HepG2 (cell line): ENCODE measurements at regions not wholly inside any gene's neighbourhood (a gene's known extent, or its start where the extent isn't known, plus 50 kb on each side); places are given as distances from the start of the nearest gene placed in this dataset.

Source experiments
- ATAC-seq: fragments of 200-7000 bp; cut with Tn5 transposase; 3 replicates; pipeline ENCODE4 v1.9.1; 2020; ENCODE audit warnings: mild to moderate bottlenecking, moderate library complexity
- BruUV-seq: library from RNA; stranded (reverse); fragments of 400-500 nt; replicated peaks from 2 replicates; lab custom pipeline; 2021; lab: Mats Ljungman, UMichigan
- CTCF ChIA-PET: fragments of 300-600 bp; formaldehyde crosslinking; extraction: SDS; loops from one replicate; lab custom pipeline; 2021; ENCODE audit warnings: low total read pairs, inconsistent platforms, low intra/inter-chr PET ratio; lab: Yijun Ruan, JAX
- POLR2A ChIA-PET: fragments of 350-600 bp; sonication (Branson Sonifier 250); formaldehyde crosslinking; loops from one replicate; lab custom pipeline; 2020; ENCODE audit warnings: antibody characterized with exemption, inconsistent platforms; lab: Yijun Ruan, JAX
- DNase-seq: peaks from one replicate; pipeline ENCODE4 v3.0.0-alpha.2; 2015; ENCODE audit warnings: low spot score
- FAIRE-seq: peaks from 3 replicates; lab custom pipeline; 2011; peaks lifted over from hg19 to GRCh38; lab: Jason Lieb, UNC
- H2AFZ ChIP-seq: one replicate; pipeline ENCODE4 v1.6.1; 2011; ENCODE audit warnings: low read length, inconsistent platforms
- H3K27ac ChIP-seq: fragments of 300-600 bp; 3 replicates; pipeline ENCODE4 v1.8.0; 2011; ENCODE audit warnings: mixed run types, mild to moderate bottlenecking, mixed read lengths, low read length, inconsistent platforms; ENCODE audit not compliant: insufficient read depth; ENCODE audit errors: extremely low read length
- H3K27me3 ChIP-seq, 2 experiments: fragments of 200-600 bp in 1 of 2; 2 replicates in 1 of 2; 3 replicates in 1 of 2; pipeline versions ENCODE4 v1.6.0 to v1.8.0; 2011; ENCODE audit warnings: low read length in 2 of 2, mild to moderate bottlenecking in 2 of 2, moderate library complexity in 2 of 2, inconsistent platforms in 1 of 2; ENCODE audit not compliant: insufficient read depth in 2 of 2, control insufficient read depth in 1 of 2
- H3K36me3 ChIP-seq, 2 experiments: fragments of 200-600 bp in 1 of 2; replicated peaks in 1 of 2; 2 replicates in 1 of 2; 3 replicates in 1 of 2; pipeline versions ENCODE4 v1.5.1 to v1.8.0; 2011; ENCODE audit warnings: low read length in 2 of 2, inconsistent platforms in 1 of 2; ENCODE audit not compliant: insufficient read depth in 2 of 2, control insufficient read depth in 1 of 2
- H3K4me1 ChIP-seq: 2 replicates; pipeline ENCODE4 v1.5.1; 2012; ENCODE audit warnings: low read length, inconsistent platforms; ENCODE audit not compliant: insufficient read depth
- H3K4me2 ChIP-seq: 2 replicates; pipeline ENCODE4 v1.6.0; 2011; ENCODE audit warnings: low read depth, low read length, inconsistent platforms
- H3K4me3 ChIP-seq, 3 experiments: fragments of 200-600 bp in 1 of 3; sonication (generic), shearing (Covaris generic) in 1 of 3; replicated peaks in 1 of 3; 2 replicates each; pipeline ENCODE4 v1.5.1; 2011 to 2016; ENCODE audit warnings: low read length in 3 of 3, inconsistent platforms in 2 of 3, low read depth in 2 of 3, mild to moderate bottlenecking in 2 of 3, control low read depth in 1 of 3, mixed read lengths in 1 of 3; ENCODE audit not compliant: insufficient read depth in 1 of 3
- H3K79me2 ChIP-seq: one replicate; pipeline ENCODE4 v1.6.1; 2011; ENCODE audit warnings: low read length, inconsistent platforms; ENCODE audit not compliant: insufficient read depth
- H3K9ac ChIP-seq: 2 replicates; pipeline ENCODE4 v1.6.0; 2011; ENCODE audit warnings: mild to moderate bottlenecking, low read depth, low read length, inconsistent platforms; ENCODE audit not compliant: insufficient read depth
- H3K9me3 ChIP-seq: 2 replicates; pipeline ENCODE4 v1.5.1; 2012; ENCODE audit warnings: mild to moderate bottlenecking, low read length
- H4K20me1 ChIP-seq: 2 replicates; pipeline ENCODE4 v1.6.0; 2011; ENCODE audit warnings: inconsistent platforms, mild to moderate bottlenecking, low read length, moderate library complexity; ENCODE audit not compliant: insufficient read depth
- ELF3 ChIP-seq: IDR thresholded peaks from 2 replicates; pipeline ENCODE4 v1.6.1; 2016; ENCODE audit warnings: missing genetic modification reagents, missing compliant biosample characterization
- ETS1 ChIP-seq: sonication (generic); formaldehyde crosslinking; IDR thresholded peaks from 2 replicates; pipeline ENCODE4 v1.4.0; 2020; ENCODE audit warnings: missing genetic modification reagents
- MED1 ChIP-seq: sonication (generic); formaldehyde crosslinking; IDR thresholded peaks from 2 replicates; pipeline ENCODE4 v1.4.0; 2020; ENCODE audit warnings: missing genetic modification reagents
- PHF8 ChIP-seq: sonication (generic); formaldehyde crosslinking; IDR thresholded peaks from 2 replicates; pipeline ENCODE4 v1.5.0; 2020; ENCODE audit warnings: missing genetic modification reagents
- RBFOX2 ChIP-seq: fragments of 200-400 bp; formaldehyde crosslinking; IDR thresholded peaks from 2 replicates; pipeline ENCODE4 v1.6.1; 2017; ENCODE audit warnings: low read depth, mild to moderate bottlenecking, low read length
- SNAI1 ChIP-seq: sonication (generic); formaldehyde crosslinking; IDR thresholded peaks from 2 replicates; pipeline ENCODE4 v1.5.0; 2020; ENCODE audit warnings: mild to moderate bottlenecking, missing genetic modification reagents, borderline replicate concordance
- THAP7 ChIP-seq: sonication (generic); formaldehyde crosslinking; IDR thresholded peaks from 2 replicates; pipeline ENCODE4 v1.8.1; 2023; ENCODE audit warnings: mild to moderate bottlenecking, missing genetic modification reagents
- ZBTB25 ChIP-seq: IDR thresholded peaks from 2 replicates; pipeline ENCODE4 v1.6.1; 2018; ENCODE audit warnings: missing genetic modification reagents
- ZBTB7B ChIP-seq: sonication (generic); formaldehyde crosslinking; IDR thresholded peaks from 2 replicates; pipeline ENCODE4 v1.4.0; 2020; ENCODE audit warnings: missing genetic modification reagents
- WGBS: methylation state at CpG from one replicate; pipeline ENCODE4 v1.1.6; 2017; ENCODE audit warnings: low lambda C conversion rate; 5-methylcytosine and 5-hydroxymethylcytosine counted together
- in situ Hi-C: cut with HindIII; loops from 2 replicates; pipeline ENCODE4 v1.10.0; 2017; ENCODE audit warnings: low pct_unique_long_range_greater_than_20kb; ENCODE audit not compliant: extremely low pct_ligation_motif_present
- intact Hi-C: fragments of 100-400 bp; cut with micrococcal nuclease; formaldehyde crosslinking; loops from one replicate; pipeline ENCODE4 v1.10.0; 2022; ENCODE audit not compliant: unreplicated experiment
- TF ChIP-seq, protein P1 (sequence below): sonication (generic); formaldehyde crosslinking; conservative IDR thresholded peaks from 2 replicates; pipeline ENCODE4 v1.8.0; 2022; ENCODE audit warnings: missing genetic modification reagents

DNA sequence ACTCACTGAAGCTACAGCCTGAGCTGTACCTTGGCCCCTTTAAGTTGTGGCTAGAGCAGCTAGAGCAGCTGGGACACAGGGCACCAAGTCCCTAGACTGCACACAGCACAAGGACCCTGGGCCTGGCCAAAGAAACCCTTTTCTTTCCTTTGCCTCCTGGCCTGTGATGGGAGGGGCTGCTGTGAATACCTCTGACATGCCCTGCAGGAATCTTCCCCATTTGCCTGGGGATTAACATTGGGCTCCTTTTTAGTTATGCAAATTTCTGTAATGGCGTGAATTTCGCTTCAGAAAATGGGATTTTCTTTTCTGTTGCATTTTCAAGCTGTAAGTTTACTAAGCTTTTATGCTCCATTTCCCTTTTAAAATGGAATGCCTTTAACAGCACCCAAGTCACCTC, 611.2 kb upstream of the ARPP21 start:
- ATAC-seq (no peak), DNase-seq (no peak)
- no peak overlapping the region for H3K27ac ChIP-seq
- no peaks in the 10 kb centered on the region for H3K79me2 ChIP-seq
- intact Hi-C loops, result no loop called here
- TF ChIP-seq THAP7 (CRISPR knock-in tag) (no peak), SNAI1 (no peak), ZBTB25 (CRISPR knock-in tag) (no peak), ETS1 (no peak), MED1 (no peak), PHF8 (CRISPR knock-in tag) (no peak), ZBTB7B (no peak), ELF3 (CRISPR knock-in tag) (no peak), RBFOX2 (no peak)
- TF ChIP-seq, protein P1, sequence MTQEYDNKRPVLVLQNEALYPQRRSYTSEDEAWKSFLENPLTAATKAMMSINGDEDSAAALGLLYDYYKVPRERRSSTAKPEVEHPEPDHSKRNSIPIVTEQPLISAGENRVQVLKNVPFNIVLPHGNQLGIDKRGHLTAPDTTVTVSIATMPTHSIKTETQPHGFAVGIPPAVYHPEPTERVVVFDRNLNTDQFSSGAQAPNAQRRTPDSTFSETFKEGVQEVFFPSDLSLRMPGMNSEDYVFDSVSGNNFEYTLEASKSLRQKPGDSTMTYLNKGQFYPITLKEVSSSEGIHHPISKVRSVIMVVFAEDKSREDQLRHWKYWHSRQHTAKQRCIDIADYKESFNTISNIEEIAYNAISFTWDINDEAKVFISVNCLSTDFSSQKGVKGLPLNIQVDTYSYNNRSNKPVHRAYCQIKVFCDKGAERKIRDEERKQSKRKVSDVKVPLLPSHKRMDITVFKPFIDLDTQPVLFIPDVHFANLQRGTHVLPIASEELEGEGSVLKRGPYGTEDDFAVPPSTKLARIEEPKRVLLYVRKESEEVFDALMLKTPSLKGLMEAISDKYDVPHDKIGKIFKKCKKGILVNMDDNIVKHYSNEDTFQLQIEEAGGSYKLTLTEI, result no peak
- TF ChIP-seq, all 625 proteins: peak for 0
- Histone ChIP-seq H4K20me1 (no peaks in the 10 kb centered on the region), H3K9ac (no peak overlapping the region), H3K27me3 (no peaks in the 10 kb centered on the region), H3K4me2 (no peak overlapping the region), H2AFZ (no peak overlapping the region), H3K4me3 (no peak overlapping the region), H3K36me3 (no peaks in the 10 kb centered on the region), H3K9me3 (peaks cover 73% of the 10 kb centered on the region), H3K4me1 (no peaks in the 10 kb centered on the region)
- FAIRE-seq, result no peak
- no TSS peak for BruUV-seq
- 0% methylated on average over 2 of the region's 2 CpGs for WGBS
- CTCF ChIA-PET, result no interaction called here
- POLR2A ChIA-PET, result no interaction called here
- in situ Hi-C loops, result no loop called here
